GM19452 (cell line): ENCODE measurements at regions not wholly inside any gene's neighbourhood (a gene's known extent, or its start where the extent isn't known, plus 50 kb on each side); places are given as distances from the start of the nearest gene placed in this dataset.
"Not testable (repeated sequence)": the region's sequence is repeated elsewhere in the genome, so short reads cannot be mapped to it uniquely, and the experiment has no call there.

Source experiments
- ATAC-seq: cut with Tn5 transposase; IDR thresholded peaks from one replicate; pipeline ENCODE4 v1.9.1; 2021; ENCODE audit not compliant: unreplicated experiment

GRCh38 chr4:97437998-97438705, 705.1 kb downstream of the STPG2 start:
- ATAC-seq: not testable (repeated sequence)

DNA sequence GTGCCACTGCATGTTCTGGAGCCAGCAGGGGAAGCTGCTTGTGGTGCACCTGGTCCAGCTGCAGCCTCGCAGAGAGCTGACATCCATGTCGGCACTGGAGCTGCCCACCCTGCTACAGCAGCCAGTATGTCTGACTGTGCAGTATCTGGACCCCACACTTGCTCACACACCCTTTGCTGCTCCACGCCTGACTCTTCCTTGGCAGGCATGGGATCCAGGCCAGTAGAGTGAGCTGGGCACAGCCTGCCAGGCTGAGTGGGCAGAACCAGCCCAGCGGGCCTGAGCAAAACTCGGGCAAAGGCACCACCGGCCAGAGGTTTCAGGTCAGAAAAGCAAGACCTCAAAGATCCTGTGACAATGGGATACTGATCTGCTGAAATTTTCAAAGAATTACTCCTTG, 690.1 kb downstream of the STPG2 start:
- no peak for ATAC-seq

GRCh38 chr4:97457253-97457652, 686.0 kb downstream of the STPG2 start:
- no peak for ATAC-seq

- no peak for ATAC-seq
These were observed 675.0 kb downstream of the STPG2 start for GRCh38 chr4:97468272-97468671.

DNA sequence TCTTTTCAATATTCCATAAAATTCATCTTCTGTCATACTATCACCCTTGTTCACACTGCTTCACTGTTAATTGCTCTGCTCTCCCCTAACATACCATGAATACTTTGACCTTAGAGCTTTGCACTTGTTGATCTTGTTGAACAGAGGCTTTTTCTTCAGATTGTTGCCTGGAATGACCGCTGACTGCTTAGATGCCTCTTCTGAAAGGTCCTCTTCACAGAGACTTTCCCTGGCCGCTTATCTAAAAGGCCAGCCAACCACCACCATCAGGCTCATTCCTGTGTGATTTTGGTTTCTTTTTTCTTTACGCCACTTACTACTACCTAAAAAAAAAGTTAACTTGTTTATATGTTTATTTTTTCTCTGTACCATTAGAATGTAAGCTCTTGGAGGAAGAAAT, 667.7 kb downstream of the STPG2 start:
- ATAC-seq: no peak

- ATAC-seq: no peak
These were observed 665.3 kb downstream of the STPG2 start for GRCh38 chr4:97477974-97478373.

DNA sequence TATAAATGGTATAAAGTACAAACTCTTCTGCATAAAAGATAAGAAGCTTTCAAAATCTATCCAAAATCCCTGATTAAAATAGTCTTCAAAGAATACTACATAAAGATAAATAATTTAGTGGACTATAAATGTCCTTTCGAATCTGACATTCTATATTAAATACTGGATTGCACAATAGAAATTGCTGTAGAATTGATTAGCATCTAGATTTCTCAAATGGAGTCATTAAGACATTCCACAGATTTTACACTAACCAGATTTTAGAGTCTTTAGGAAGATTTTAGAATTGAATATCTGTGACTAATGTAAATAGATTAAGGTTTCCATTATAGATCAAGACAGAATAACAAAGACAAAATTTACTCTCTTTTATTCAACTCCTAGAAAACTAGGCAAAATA, 663.9 kb downstream of the STPG2 start:
- ATAC-seq: no peak

DNA sequence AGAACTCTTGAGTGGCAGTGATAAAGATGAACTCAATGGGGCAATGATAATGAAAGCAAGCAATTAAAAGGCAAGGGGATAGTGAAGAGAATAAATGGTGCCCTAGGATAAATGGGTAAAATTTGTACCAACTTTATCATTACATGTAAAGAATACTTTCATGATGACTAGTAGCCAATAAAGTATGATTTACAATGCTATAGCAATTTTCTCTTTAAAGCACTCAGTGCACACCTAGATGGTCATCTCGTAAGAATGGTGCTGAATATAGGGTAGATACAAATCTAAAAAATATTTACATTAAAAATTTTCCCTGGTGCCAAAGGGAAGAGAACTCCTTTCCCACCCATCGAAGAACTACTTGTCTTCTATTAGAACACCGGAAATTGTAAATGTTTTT, 651.4 kb downstream of the STPG2 start:
- no peak for ATAC-seq

DNA sequence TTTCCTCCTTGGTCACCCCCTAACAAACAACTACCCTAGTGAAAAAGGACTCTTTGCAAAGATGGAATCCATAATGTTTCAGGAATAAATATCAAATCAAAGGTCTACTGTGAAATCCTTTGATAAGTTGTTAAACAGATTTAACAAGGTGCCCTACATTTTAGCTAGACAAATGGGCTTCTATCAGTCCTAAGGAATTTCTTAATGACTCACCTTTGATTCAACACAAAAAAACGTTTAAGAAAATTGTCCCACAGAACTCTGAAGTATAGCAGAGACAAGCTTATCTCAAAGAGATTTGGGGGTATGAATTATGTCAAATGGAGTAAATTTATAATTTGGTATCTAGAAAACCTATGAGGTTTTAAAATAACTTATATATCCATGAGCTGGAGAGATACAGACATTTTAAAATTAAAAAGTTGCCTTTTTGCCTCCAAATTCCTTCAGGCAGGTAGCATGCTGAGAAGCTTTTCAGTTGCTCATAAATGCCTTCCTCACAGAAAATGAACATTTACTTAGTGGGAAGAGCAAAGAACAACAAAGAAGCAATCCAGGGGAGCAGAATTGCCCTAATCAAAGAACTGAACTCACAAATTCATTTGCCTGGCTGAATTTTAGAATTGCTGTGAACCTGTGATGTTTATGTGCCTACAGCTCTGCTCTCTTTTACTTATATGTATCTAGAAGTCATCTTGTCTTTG, 649.3 kb downstream of the STPG2 start:
- ATAC-seq: no peak

- no peak for ATAC-seq
These were observed 646.9 kb downstream of the STPG2 start for GRCh38 chr4:97496298-97496873.

DNA sequence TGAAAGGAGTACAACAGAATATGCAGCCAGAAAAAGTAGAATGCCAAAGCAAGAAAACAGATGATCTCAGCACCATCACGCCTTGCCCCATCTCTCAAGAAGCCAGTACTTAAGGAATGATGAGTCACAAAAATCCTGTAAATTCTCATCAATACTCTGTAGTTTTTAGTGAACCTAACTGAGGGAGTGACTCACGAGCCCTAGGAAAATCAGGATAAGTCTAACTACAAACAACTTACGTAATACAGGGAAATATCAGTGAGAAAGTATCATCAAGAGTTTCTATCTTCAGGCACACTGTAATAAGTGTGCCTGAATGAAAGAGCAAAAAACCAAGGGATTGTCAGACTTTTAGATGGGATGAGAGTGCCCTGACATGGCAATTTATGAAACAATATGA, 644.4 kb downstream of the STPG2 start:
- ATAC-seq: no peak

GRCh38 chr4:97500423-97500822, 642.9 kb downstream of the STPG2 start:
- ATAC-seq: peak; percentile 95

GRCh38 chr4:97504713-97505112, 638.6 kb downstream of the STPG2 start:
- no peak for ATAC-seq

- no peak for ATAC-seq
These were observed 635.6 kb downstream of the STPG2 start for GRCh38 chr4:97507587-97508245.
